Right cardiac atrium (tissue), 5 donors: ENCODE measurements at regions not wholly inside any gene's neighbourhood (a gene's known extent, or its start where the extent isn't known, plus 50 kb on each side); places are given as distances from the start of the nearest gene placed in this dataset.

Experiments
- ATAC-seq, 2 donors: fragments of 200-7000 bp; cut with Tn5 transposase; one replicate each; pipeline versions ENCODE4 v1.8.0 to v1.9.1; 2020; ENCODE audit warnings: moderate library complexity in 2 of 2, mild to moderate bottlenecking in 1 of 2
- DNase-seq, 3 donors: peaks; one replicate each; pipeline ENCODE4 v3.0.0-alpha.2; 2020
- H3K27ac ChIP-seq: one replicate; pipeline ENCODE4 v1.5.1; 2013; ENCODE audit warnings: mild to moderate bottlenecking, low read length, control low read depth, moderate library complexity
- H3K27me3 ChIP-seq: one replicate; pipeline ENCODE4 v1.6.1; 2013; ENCODE audit not compliant: control insufficient read depth, insufficient read depth
- H3K4me1 ChIP-seq: one replicate; pipeline ENCODE4 v1.6.1; 2013; ENCODE audit warnings: low read length; ENCODE audit not compliant: control insufficient read depth, insufficient read depth
- H3K4me3 ChIP-seq: one replicate; pipeline ENCODE4 v1.5.1; 2013; ENCODE audit warnings: low read length, control low read depth
- H3K9me3 ChIP-seq: one replicate; pipeline ENCODE4 v1.6.1; 2013; ENCODE audit warnings: low read length; ENCODE audit not compliant: control insufficient read depth
- WGBS: extraction: QIAGEN DNeasy Blood & Tissue Kit; methylation state at CpG from one replicate; pipeline ENCODE4 v1.1.7; 2013; 5-methylcytosine and 5-hydroxymethylcytosine counted together
- intact Hi-C, 4 donors: fragments of 100-400 bp; cut with DNase I; formaldehyde crosslinking; loops; one replicate each; pipeline versions ENCODE4 v1.11.0 to v1.14.0; 2022 to 2023
- donor health status: healthy with polysubstance abuse.
- donor health status: DM: no; HTN: yes; CAD: no.
- donor health status: DM: no; HTN: no; CAD: no.
- donor health status: DM: no; HTN: yes; CAD: no; lungs with severe emphysema.
- donor health status: DM: yes; HTN: yes; CAD: no.

DNA sequence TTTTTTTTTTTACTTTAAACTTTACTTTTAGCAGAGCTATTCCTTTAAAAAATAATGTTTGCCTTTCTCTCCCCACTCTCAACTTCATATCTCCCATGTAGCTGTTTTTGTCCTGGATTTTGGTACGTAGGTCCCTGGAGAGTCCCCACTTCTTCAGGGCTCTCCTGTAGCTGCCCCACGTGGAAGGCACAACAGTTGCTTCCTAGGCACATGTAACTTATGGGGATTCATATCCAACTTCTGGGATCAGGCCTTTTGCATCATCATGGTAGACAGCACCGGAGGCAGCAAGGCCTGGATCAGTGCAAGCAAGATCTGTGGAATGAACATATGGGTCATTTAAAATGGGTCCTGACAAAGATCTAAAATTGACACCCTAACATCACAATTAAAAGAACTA, 95.7 kb downstream of the ACAA2 start:
- DNase-seq (no peak), ATAC-seq (no peak)
- H3K4me3 ChIP-seq, result no peak overlapping the region
- no peaks in the 10 kb centered on the region for H3K9me3 ChIP-seq
- H3K27me3 ChIP-seq, result no peaks in the 10 kb centered on the region
- no peak overlapping the region for H3K27ac ChIP-seq
- 83% methylated on average over 3 of the region's 3 CpGs for WGBS
- H3K4me1 ChIP-seq, result no peaks in the 10 kb centered on the region
- intact Hi-C loops, result no loop called here

DNA sequence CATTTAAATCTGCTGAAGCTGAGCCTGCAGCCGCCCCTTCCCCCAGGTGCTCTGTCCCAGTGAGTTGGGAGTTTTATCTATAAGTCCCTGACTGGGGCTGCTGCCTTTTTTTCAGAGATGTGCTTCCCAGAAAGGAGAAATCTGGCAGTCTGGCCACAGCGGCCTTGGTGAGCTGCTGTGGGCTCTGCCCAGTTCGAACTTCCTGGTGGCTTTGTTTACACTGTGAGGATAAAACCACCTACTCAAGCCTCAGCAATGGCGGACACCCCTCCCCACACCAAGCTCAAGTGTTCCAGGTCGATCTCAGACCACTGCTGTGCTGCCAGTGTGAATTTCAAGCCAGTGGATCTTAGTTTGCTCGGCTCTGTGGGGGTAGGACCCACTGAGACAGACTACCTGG, 97.3 kb downstream of the ACAA2 start:
- ATAC-seq (no peak), DNase-seq (no peak)
- Histone ChIP-seq H3K4me1 (no peaks in the 10 kb centered on the region), H3K4me3 (no peak overlapping the region), H3K27me3 (no peaks in the 10 kb centered on the region), H3K27ac (no peak overlapping the region), H3K9me3 (no peaks in the 10 kb centered on the region)
- intact Hi-C loops, result no loop called here
- WGBS, result 75% methylated on average over 6 of the region's 6 CpGs

DNA sequence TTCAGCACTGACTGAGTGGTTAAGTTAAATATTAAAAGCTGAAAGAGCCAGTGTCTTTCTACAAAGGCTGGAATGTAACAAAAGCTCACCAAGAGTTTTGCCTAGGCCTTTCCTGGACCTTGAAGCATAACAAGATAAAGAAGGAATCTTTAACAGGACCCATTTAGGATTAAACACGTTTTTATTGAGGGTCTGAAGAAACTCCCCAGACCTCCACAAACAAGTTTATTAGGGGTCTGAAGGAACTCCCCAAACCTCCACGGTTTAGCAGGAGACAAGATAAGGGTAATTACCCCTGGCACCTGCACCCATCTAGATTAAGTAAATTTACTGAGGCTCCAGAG, 104.0 kb downstream of the ACAA2 start:
- no peak overlapping the region for H3K4me3 ChIP-seq
- no peaks in the 10 kb centered on the region for H3K27me3 ChIP-seq
- WGBS, result 45% methylated on average over 2 of the region's 2 CpGs
- H3K4me1 ChIP-seq, result no peaks in the 10 kb centered on the region
- no peak overlapping the region for H3K27ac ChIP-seq
- no peak for ATAC-seq
- intact Hi-C loops, result no loop called here
- no peaks in the 10 kb centered on the region for H3K9me3 ChIP-seq
- no peak for DNase-seq

DNA sequence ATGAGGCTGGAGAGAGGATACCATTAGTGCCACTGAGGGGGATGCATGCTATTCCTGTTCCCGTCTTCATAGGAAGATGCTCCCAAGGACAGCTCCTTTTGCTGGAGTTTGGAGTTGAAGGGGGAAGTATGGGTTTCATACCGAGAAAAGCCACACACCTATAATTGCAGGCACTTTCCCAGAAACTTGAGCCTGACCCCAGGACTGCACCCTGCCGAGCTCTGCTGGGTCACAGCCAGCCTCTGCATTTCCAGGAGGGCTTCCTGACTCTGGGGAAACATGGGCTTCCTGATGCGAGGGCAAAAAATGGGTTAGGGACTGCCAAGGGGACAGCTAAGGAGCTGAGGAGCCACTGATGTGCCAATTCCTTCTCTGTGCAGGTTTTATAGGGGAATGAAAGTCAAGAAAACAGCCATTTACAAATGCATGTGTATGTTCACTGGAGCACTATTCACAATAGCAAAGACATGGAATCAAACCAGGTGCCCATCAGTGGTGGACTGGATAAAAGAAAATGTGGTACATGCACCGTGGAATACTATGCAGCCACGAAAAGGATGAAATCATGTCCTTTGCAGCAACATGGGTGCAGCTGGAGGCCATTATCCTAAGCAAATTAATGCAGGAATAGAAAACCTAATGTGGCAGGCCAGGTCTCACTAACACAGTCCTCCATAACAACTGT, 104.5 kb downstream of the ACAA2 start:
- ATAC-seq (no peak), DNase-seq (no peak)
- H3K4me1 ChIP-seq, result no peaks in the 10 kb centered on the region
- no peak overlapping the region for H3K4me3 ChIP-seq
- H3K27me3 ChIP-seq, result no peaks in the 10 kb centered on the region
- 78% methylated on average over 6 of the region's 6 CpGs for WGBS
- no peak overlapping the region for H3K27ac ChIP-seq
- H3K9me3 ChIP-seq, result no peaks in the 10 kb centered on the region
- intact Hi-C loops, result no loop called here

DNA sequence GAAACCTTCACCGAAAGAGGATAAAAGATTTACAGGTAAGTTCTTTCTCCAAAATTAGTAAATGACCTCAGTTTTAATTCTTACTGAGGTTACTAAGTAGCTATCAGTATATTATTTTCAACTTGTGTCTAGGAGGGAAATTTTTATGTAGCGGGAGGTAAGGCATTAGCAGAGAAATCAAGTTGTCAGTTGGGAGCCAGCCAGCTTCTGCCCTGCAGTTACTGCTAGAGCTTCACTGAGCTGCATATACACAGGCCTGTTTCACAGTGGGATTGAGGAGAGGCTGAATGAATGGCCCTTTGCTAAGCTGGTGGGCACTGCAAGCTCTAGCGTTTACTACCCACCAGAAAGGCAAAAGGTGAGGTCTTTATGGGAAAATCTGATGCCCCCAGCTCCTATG, 105.7 kb downstream of the ACAA2 start:
- no peak for DNase-seq
- ATAC-seq, result no peak
- Histone ChIP-seq H3K4me3 (no peak overlapping the region), H3K4me1 (no peaks in the 10 kb centered on the region), H3K27me3 (no peaks in the 10 kb centered on the region), H3K27ac (no peak overlapping the region), H3K9me3 (no peaks in the 10 kb centered on the region)
- WGBS, result 88% methylated on average over 3 of the region's 3 CpGs
- intact Hi-C loops, result no loop called here

DNA sequence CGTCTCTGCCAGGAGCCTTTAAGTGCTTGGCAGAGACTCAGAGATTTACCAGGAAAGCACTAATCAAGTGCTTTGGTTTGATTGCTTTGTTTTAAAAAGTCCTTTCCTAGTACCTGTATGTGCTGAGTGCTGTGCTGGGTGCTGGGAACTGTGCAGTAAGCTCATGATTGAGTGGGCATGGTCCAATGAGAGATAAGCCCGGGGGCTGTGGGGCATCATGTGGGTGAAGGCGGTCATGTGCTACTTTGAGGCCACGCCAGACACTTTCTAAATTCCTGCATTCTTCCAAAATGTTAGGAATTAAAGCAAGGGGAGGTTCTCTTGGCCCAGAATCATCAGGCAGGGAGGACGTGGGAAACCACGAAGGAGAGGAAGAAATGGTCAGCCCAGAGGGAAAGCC, 109.0 kb downstream of the ACAA2 start:
- H3K27ac ChIP-seq, result no peak overlapping the region
- no peaks in the 10 kb centered on the region for H3K9me3 ChIP-seq
- no peak for ATAC-seq
- intact Hi-C loops, result no loop called here
- no peak for DNase-seq
- H3K4me3 ChIP-seq, result no peak overlapping the region
- H3K27me3 ChIP-seq, result no peaks in the 10 kb centered on the region
- WGBS, result 55% methylated on average over 6 of the region's 6 CpGs
- no peaks in the 10 kb centered on the region for H3K4me1 ChIP-seq

DNA sequence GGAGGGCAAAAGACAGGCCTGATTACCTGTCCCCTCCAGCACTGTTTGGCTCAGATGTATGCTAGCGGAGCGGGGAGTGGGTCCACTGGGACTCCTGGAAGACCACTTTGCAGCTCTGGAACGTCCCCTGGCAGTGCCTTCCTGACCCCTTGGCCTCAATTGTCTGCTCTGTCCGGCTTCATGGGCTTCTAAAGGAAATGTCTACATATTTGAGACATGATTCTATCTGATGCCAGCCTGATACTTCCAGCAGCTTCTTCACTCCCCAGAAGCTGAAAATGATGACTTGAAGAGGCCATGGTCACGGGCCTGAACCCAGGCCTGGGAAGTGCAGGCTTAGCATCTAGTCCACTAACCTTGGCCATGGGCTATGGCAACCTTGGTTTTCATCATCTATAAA, 112.1 kb downstream of the ACAA2 start:
- no peak overlapping the region for H3K4me3 ChIP-seq

DNA sequence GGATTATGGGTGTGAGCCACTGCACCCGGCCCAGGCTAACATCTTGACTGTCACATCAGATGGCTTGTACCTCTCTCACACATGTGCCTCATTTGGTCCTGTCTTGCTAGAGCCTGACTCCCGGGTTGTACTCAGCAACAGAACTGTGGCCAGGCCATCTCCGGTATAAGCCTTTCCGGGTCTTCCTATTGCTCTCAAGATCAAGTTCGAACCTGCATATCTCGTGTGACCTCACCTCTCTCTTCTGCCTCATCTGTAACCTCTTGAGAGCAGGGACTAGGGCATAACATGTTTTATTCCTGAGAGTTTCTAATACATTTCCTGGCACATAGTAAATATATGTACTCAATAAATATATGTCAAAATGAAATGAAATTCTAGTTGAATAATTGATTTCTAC, 114.0 kb downstream of the ACAA2 start:
- Histone ChIP-seq H3K4me3 (no peak overlapping the region), H3K27ac (no peak overlapping the region), H3K4me1 (peaks cover 4% of the 10 kb centered on the region), H3K9me3 (no peaks in the 10 kb centered on the region), H3K27me3 (no peaks in the 10 kb centered on the region)
- no peak for ATAC-seq
- intact Hi-C loops, result no loop called here
- 84% methylated on average over 6 of the region's 6 CpGs for WGBS
- no peak for DNase-seq

More for the DNA sequence above, 112.1 kb downstream of the ACAA2 start:
- no peak for ATAC-seq
- H3K27me3 ChIP-seq, result no peaks in the 10 kb centered on the region
- H3K9me3 ChIP-seq, result no peaks in the 10 kb centered on the region
- intact Hi-C loops, result no loop called here
- peaks cover 4% of the 10 kb centered on the region for H3K4me1 ChIP-seq
- DNase-seq, result no peak
- WGBS, result 76% methylated on average over 5 of the region's 5 CpGs
- no peak overlapping the region for H3K27ac ChIP-seq

DNA sequence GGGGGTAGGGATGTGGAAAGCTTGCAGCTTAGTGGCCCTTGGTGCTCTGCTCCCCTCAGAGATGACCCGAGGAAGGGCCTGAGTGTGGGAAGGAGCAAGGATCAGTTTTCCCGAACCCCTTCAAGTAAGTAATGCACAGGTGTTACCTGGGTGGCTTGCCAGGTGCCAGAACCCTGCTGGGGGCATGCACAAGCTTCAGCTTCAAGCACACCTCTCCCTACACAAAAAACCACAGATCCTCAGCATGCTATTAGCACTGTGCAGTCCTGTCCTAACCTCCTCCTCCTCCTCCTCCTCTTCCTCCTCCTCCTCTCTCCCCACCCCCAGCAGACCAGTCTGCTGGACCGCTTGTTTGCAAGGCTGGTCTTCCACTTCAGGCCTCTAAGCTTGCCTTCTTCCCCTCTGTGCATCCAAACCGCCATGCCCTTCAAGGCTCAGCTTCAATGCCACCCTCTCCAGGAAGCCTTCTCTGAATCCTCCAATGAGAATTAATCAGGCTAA, 114.8 kb downstream of the ACAA2 start:
- Histone ChIP-seq H3K4me3 (no peak overlapping the region), H3K4me1 (peaks cover 4% of the 10 kb centered on the region), H3K9me3 (no peaks in the 10 kb centered on the region), H3K27me3 (no peaks in the 10 kb centered on the region), H3K27ac (no peak overlapping the region)
- ATAC-seq, result no peak
- intact Hi-C loops, result no loop called here
- DNase-seq, result no peak
- WGBS, result 84% methylated on average over 4 of the region's 4 CpGs

DNA sequence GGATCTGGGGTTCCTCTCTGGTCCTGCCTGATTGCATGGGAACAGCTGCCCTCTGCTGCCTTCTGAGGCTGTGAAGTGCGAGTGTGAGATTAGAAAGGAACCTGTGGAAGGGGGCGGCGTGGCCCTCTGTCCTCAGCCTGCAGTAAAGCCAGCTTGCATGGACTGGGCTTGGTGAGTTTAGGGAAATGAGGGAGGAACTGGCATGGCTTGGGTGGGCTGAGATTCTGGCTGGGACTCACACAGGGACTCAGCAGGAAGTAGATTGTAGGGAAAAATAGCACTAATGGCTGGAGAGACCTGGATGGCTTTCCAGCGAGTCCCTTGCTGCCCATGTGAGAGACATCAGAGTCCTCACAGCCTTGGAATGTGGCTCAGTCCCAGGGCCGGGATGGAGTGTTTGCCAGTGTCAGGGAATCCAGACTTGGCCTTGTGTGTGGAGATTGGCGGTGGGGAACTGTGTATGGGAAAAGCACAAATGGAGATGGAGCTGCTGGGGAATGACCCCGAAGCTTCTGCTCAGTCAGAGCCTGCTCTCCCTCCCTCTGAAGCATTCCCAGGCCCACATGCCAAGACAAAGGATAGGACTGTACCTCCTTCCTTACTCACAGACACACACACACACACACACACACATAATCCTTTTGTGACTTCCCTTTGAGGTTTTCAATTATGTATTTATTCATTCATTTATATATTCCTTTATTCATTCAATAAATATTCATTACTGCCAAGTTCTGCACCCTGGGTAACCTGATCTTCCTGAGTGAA, 115.4 kb downstream of the ACAA2 start:
- DNase-seq, result peak; percentile 57 to 81 (median 66)
- H3K27me3 ChIP-seq, result no peaks in the 10 kb centered on the region
- H3K27ac ChIP-seq, result no peak overlapping the region
- WGBS, result 42% methylated on average over 7 of the region's 7 CpGs
- H3K9me3 ChIP-seq, result no peaks in the 10 kb centered on the region
- H3K4me1 ChIP-seq, result peaks cover 4% of the 10 kb centered on the region
- H3K4me3 ChIP-seq, result no peak overlapping the region
- ATAC-seq, result peak; percentile 80
- intact Hi-C loops, result no loop called here

DNA sequence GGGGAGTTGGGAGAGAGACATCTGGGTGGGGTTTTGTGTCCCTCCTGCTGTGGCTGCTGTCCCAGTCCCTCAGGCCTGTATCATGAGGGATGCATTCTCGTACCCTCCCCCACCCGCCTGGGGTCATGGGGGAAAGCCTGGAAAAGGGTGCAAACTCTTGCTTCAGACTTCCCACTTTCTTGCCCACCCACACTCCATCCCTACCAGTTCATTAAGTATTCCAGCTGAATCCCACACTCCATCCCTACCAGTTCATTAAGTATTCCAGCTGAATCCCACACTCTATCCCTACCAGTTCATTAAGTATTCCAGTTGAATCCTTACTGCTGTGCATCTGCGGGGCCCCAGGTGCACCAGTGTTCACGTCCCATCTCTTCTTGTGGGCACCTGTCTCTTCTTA, 116.3 kb downstream of the ACAA2 start:
- intact Hi-C loops, result no loop called here
- Histone ChIP-seq H3K4me3 (no peak overlapping the region), H3K27me3 (no peaks in the 10 kb centered on the region), H3K27ac (no peak overlapping the region), H3K4me1 (peaks cover 4% of the 10 kb centered on the region), H3K9me3 (no peaks in the 10 kb centered on the region)
- no peak for DNase-seq
- ATAC-seq, result no peak
- WGBS, result 88% methylated on average over 4 of the region's 4 CpGs
